Endothelial cell of umbilical vein (primary cell): ENCODE measurements at regions not wholly inside any gene's neighbourhood (a gene's known extent, or its start where the extent isn't known, plus 50 kb on each side); places are given as distances from the start of the nearest gene placed in this dataset.

Experiments used
- BruUV-seq: library from RNA; stranded (reverse); fragments of 400-500 nt; replicated peaks from 2 replicates; lab custom pipeline; 2021; lab: Mats Ljungman, UMichigan
- CTCF ChIA-PET: fragments of 300-600, 350-600 bp; sonication (Branson Sonifier 250); formaldehyde crosslinking; loops from one replicate; lab custom pipeline; 2021; ENCODE audit warnings: antibody characterized with exemption, inconsistent platforms; lab: Charles Lee
- POLR2A ChIA-PET: fragments of 300-600, 350-600 bp; sonication (Branson Sonifier 250); formaldehyde crosslinking; loops from one replicate; lab custom pipeline; 2021; ENCODE audit warnings: antibody characterized with exemption, inconsistent platforms; lab: Charles Lee
- DNase-seq: peaks from one replicate; pipeline ENCODE4 v3.0.0-alpha.2; 2011; ENCODE audit warnings: low read depth, low spot score
- FAIRE-seq: peaks from 2 replicates; lab custom pipeline; 2011; peaks lifted over from hg19 to GRCh38; lab: Jason Lieb, UNC
- H2AFZ ChIP-seq: 2 replicates; pipeline ENCODE4 v1.6.0; 2012; ENCODE audit warnings: low read depth, low read length, control low read depth, inconsistent platforms
- H3K27ac ChIP-seq: 2 replicates; pipeline ENCODE4 v1.5.1; 2011; ENCODE audit warnings: low read depth, mild to moderate bottlenecking, control low read depth, low read length, moderate library complexity; ENCODE audit not compliant: insufficient read depth
- H3K27me3 ChIP-seq, 2 experiments: 2 replicates each; pipeline versions ENCODE4 v1.6.0 to v1.6.1; 2011; ENCODE audit warnings: low read length in 2 of 2, mixed read lengths in 1 of 2; ENCODE audit not compliant: control insufficient read depth in 2 of 2, insufficient read depth in 2 of 2
- H3K36me3 ChIP-seq, 2 experiments: 2 replicates in 1 of 2; 3 replicates in 1 of 2; pipeline ENCODE4 v1.5.1; 2011; ENCODE audit warnings: low read length in 2 of 2, mild to moderate bottlenecking in 1 of 2, moderate library complexity in 1 of 2; ENCODE audit not compliant: control insufficient read depth in 2 of 2, insufficient read depth in 2 of 2; ENCODE audit errors: extremely low read depth in 1 of 2
- H3K4me1 ChIP-seq: 3 replicates; pipeline ENCODE4 v1.5.1; 2011; ENCODE audit warnings: mild to moderate bottlenecking, low read length; ENCODE audit not compliant: control insufficient read depth, insufficient read depth; ENCODE audit errors: extremely low read depth
- H3K4me2 ChIP-seq: 2 replicates; pipeline ENCODE4 v1.6.1; 2011; ENCODE audit warnings: low read length, control low read depth, mixed read lengths; ENCODE audit not compliant: insufficient read depth
- H3K4me3 ChIP-seq, 3 experiments: fragments of 200-600 bp in 1 of 3; sonication (generic), shearing (Covaris generic) in 1 of 3; replicated peaks in 1 of 3; 2 replicates each; pipeline ENCODE4 v1.5.1; 2011 to 2016; ENCODE audit warnings: control low read depth in 3 of 3, low read length in 3 of 3, mild to moderate bottlenecking in 2 of 3, inconsistent platforms in 1 of 3, low read depth in 1 of 3, moderate library complexity in 1 of 3; ENCODE audit not compliant: insufficient read depth in 1 of 3
- H3K79me2 ChIP-seq: 2 replicates; pipeline ENCODE4 v1.6.0; 2012; ENCODE audit warnings: low read length, inconsistent platforms; ENCODE audit not compliant: control insufficient read depth, insufficient read depth
- H3K9ac ChIP-seq: replicated peaks from 2 replicates; pipeline ENCODE3; 2011; ENCODE audit warnings: low read length, control low read depth; ENCODE audit not compliant: insufficient read depth; ENCODE audit errors: extremely low read depth
- H3K9me1 ChIP-seq: replicated peaks from 3 replicates; pipeline ENCODE4 v1.6.0; 2011; ENCODE audit warnings: mild to moderate bottlenecking, low read length; ENCODE audit not compliant: control insufficient read depth, insufficient read depth; ENCODE audit errors: extremely low read depth
- H3K9me3 ChIP-seq: replicated peaks from 2 replicates; pipeline ENCODE4 v1.5.1; 2012; ENCODE audit warnings: low read length, inconsistent platforms; ENCODE audit not compliant: control insufficient read depth, insufficient read depth
- H4K20me1 ChIP-seq: replicated peaks from 2 replicates; pipeline ENCODE3; 2011; ENCODE audit warnings: mild to moderate bottlenecking, low read length; ENCODE audit not compliant: control insufficient read depth, insufficient read depth; ENCODE audit errors: extremely low read depth
- CTCF ChIP-seq, 2 donors: IDR thresholded peaks; 1 replicate in 1 of 2; 2 replicates in 1 of 2; pipeline ENCODE4 v1.5.1; 2011; ENCODE audit warnings: low read length in 2 of 2, mild to moderate bottlenecking in 2 of 2, moderate library complexity in 2 of 2, control low read depth in 1 of 2, inconsistent platforms in 1 of 2, low read depth in 1 of 2; ENCODE audit not compliant: insufficient read depth in 1 of 2; ENCODE audit errors: extremely low read depth in 1 of 2
- EZH2 ChIP-seq: IDR thresholded peaks from 2 replicates; pipeline ENCODE4 v1.6.1; 2012; ENCODE audit warnings: borderline replicate concordance, low read depth, mild to moderate bottlenecking, moderate library complexity, low read length, inconsistent platforms; ENCODE audit not compliant: severe bottlenecking
- FOS ChIP-seq: IDR thresholded peaks from 2 replicates; pipeline ENCODE4 v1.6.1; 2011; ENCODE audit warnings: mild to moderate bottlenecking, low read length, moderate library complexity, borderline replicate concordance; ENCODE audit not compliant: insufficient read depth
- GATA2 ChIP-seq: IDR thresholded peaks from 2 replicates; pipeline ENCODE4 v1.7.0; 2011; ENCODE audit warnings: low read depth, mild to moderate bottlenecking, moderate library complexity, mixed read lengths, low read length; ENCODE audit not compliant: insufficient read length, insufficient read depth
- JUN ChIP-seq: IDR thresholded peaks from 2 replicates; pipeline ENCODE4 v1.6.1; 2011; ENCODE audit warnings: borderline replicate concordance, low read depth; ENCODE audit not compliant: insufficient read length, insufficient read depth
- MAX ChIP-seq: IDR thresholded peaks from 2 replicates; pipeline ENCODE4 v1.6.1; 2011; ENCODE audit not compliant: insufficient read depth, insufficient read length
- MYC ChIP-seq: IDR thresholded peaks from one replicate; pipeline ENCODE4 v1.6.1; 2011; ENCODE audit warnings: mild to moderate bottlenecking, low read depth, low read length
- POLR2A ChIP-seq: IDR thresholded peaks from 2 replicates; pipeline ENCODE4 v1.6.1; 2012; ENCODE audit warnings: low read depth, mild to moderate bottlenecking, control low read depth, low read length
- POLR2AphosphoS5 ChIP-seq: IDR thresholded peaks from 2 replicates; pipeline ENCODE4 v1.6.1; 2012; ENCODE audit warnings: low read depth, mild to moderate bottlenecking, control low read depth, low read length, moderate library complexity; ENCODE audit not compliant: insufficient read depth
- dilution Hi-C: fragments of 300-500 bp; cut with MboI; formaldehyde crosslinking; loops from one replicate; pipeline ENCODE4 v1.15.0; 2019; ENCODE audit warnings: low sequenced_read_pairs; ENCODE audit not compliant: extremely low pct_ligation_motif_present
- intact Hi-C: fragments of 100-400 bp; cut with micrococcal nuclease; formaldehyde crosslinking; loops from one replicate; pipeline ENCODE4 v1.10.0; 2022

GRCh38 chr2:132255714-132256113 is 94.0 kb upstream of the ANKRD30BL start:
- Histone ChIP-seq H3K9ac (no peak overlapping the region), H3K27me3 (no peaks in the 10 kb centered on the region), H4K20me1 (no peaks in the 10 kb centered on the region), H3K9me1 (no peaks in the 10 kb centered on the region), H3K9me3 (no peaks in the 10 kb centered on the region), H3K4me2 (no peak overlapping the region), H3K4me1 (no peaks in the 10 kb centered on the region), H2AFZ (no peak overlapping the region), H3K4me3 (no peak overlapping the region), H3K36me3 (no peaks in the 10 kb centered on the region), H3K27ac (no peak overlapping the region), H3K79me2 (no peaks in the 10 kb centered on the region)
- no peak for TF ChIP-seq MAX
- TF ChIP-seq CTCF (IDR thresholded peaks at IDR 0.05; ENCODE audit: extremely low read depth in 1 of 2, insufficient read depth in 1 of 2, low read depth in 1 of 2, low read length in 2 of 2) = no peak
- no peak for TF ChIP-seq POLR2A
- TF ChIP-seq GATA2 = no peak
- CTCF ChIA-PET = no interaction called here
- BruUV-seq = no TSS peak
- DNase-seq = no peak
- no peak for FAIRE-seq
- intact Hi-C loops (no loop called here), dilution Hi-C loops (no loop called here)
- POLR2A ChIA-PET = no interaction called here

GRCh38 chr2:132256251-132256902 is 94.6 kb upstream of the ANKRD30BL start:
- H3K4me3 ChIP-seq = no peak overlapping the region
- no peaks in the 10 kb centered on the region for H3K9me3 ChIP-seq
- H4K20me1 ChIP-seq = no peaks in the 10 kb centered on the region
- no TSS peak for BruUV-seq
- no peak overlapping the region for H3K4me2 ChIP-seq
- H3K9ac ChIP-seq = no peak overlapping the region
- H3K9me1 ChIP-seq = no peaks in the 10 kb centered on the region
- no peak for TF ChIP-seq JUN
- no peak for TF ChIP-seq CTCF (IDR thresholded peaks at IDR 0.05; ENCODE audit: extremely low read depth in 1 of 2, insufficient read depth in 1 of 2, low read depth in 1 of 2, low read length in 2 of 2)
- TF ChIP-seq FOS = no peak
- no peak for TF ChIP-seq POLR2AphosphoS5
- TF ChIP-seq GATA2 = no peak
- no peak for TF ChIP-seq POLR2A
- no peak for TF ChIP-seq MYC
- TF ChIP-seq MAX = no peak
- TF ChIP-seq EZH2 = no peak
- H3K27ac ChIP-seq = no peak overlapping the region
- H3K27me3 ChIP-seq = no peaks in the 10 kb centered on the region
- FAIRE-seq = no peak
- H3K79me2 ChIP-seq = no peaks in the 10 kb centered on the region
- dilution Hi-C loops (no loop called here), intact Hi-C loops (no loop called here)
- H2AFZ ChIP-seq = no peak overlapping the region
- ChIA-PET POLR2A (no interaction called here), CTCF (no interaction called here)
- no peak for DNase-seq
- H3K36me3 ChIP-seq = no peaks in the 10 kb centered on the region
- H3K4me1 ChIP-seq = no peaks in the 10 kb centered on the region
